Dedifferentiated amniotic fluid mesenchymal stem cell (primary cell): ENCODE measurements at regions not wholly inside any gene's neighbourhood (a gene's known extent, or its start where the extent isn't known, plus 50 kb on each side); places are given as distances from the start of the nearest gene placed in this dataset.
"Not testable (repeated sequence)": the region's sequence is repeated elsewhere in the genome, so short reads cannot be mapped to it uniquely, and the experiment has no call there.

Experiments used
- DNase-seq: peaks from one replicate; pipeline ENCODE4 v3.0.0-alpha.2; 2016; ENCODE audit errors: extremely low spot score

GRCh38 chr2:143873886-143874285, 646.0 kb downstream of the ZEB2 start:
- DNase-seq = no peak

DNA sequence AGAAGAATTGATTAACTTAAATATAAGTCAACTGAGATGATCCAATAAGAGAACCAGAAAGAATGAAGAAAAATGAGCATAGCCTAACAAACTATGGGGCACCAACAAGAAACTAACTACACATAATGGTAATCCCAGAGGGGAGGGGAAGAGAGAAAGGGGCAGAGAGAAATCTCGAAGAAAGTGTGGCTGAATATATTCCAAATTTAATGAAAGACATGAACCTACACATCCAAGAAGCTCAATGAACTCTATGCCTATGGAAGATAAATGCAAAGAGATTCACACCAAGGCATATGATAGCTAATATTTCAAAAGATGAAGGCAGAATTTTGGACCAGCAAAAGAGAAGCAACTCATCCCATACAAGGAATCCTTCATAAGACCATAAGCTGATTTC, 649.2 kb downstream of the ZEB2 start:
- no peak for DNase-seq

DNA sequence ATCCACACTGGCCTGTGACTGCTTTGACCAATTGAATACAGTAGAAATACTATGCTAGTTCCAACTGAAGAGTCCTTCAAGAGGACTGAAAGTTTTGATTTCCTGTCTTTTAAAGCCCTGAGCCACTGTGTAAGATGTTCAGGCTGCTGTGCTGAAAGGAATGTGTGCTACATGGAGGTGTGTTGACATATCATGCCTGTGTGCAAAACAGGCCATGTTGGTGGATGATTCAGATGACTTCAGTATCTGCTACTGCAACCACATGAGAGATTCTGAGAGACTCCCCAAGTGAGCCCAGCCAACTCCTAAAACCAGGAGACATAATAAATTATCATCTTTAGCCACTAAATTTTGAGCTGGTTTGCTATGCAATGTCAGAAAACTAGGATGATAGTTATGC, 662.9 kb downstream of the ZEB2 start:
- no peak for DNase-seq

- DNase-seq = no peak
These were observed 667.2 kb downstream of the ZEB2 start for GRCh38 chr2:143852759-143853158.

DNA sequence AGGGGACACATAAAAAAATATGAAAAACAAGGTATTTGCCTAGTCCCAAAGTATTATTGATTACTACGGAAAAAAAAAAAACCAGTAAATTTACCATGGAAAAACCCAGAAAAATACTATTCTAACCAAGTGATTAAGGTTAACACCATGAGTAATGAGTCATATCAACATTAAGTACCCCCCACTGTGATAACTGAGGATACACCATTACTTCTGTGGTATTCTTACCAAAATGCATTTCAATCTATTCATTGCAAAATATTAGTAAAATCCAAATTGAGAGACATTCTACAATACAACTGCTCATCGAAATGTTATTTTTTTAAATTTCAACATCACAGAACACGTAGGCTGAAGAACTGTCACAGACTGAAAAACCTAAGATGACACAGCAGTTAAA, 669.8 kb downstream of the ZEB2 start:
- no peak for DNase-seq

GRCh38 chr2:143847257-143847656, 672.7 kb downstream of the ZEB2 start:
- DNase-seq = no peak

DNA sequence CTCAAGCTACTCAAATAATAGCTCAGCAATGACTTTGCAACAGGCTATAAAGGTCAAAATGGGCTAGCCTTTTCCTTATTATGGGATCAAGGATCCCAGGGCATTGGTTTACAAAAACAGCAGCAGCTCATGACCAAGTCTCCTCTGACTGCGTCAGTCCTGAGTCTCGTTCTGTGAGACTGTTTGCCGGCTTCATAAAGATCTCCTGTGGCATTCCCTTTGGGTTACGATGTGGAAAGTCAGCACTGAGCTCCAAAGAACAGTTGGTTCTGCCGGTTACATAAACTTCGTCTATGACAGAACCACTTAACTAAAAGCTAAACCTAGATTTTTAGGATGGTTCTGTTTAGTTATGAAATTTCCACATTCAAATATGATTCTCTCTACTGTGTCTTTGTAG, 674.9 kb downstream of the ZEB2 start:
- no peak for DNase-seq

- no peak for DNase-seq
These were observed 676.2 kb downstream of the ZEB2 start for GRCh38 chr2:143843686-143844085.

DNA sequence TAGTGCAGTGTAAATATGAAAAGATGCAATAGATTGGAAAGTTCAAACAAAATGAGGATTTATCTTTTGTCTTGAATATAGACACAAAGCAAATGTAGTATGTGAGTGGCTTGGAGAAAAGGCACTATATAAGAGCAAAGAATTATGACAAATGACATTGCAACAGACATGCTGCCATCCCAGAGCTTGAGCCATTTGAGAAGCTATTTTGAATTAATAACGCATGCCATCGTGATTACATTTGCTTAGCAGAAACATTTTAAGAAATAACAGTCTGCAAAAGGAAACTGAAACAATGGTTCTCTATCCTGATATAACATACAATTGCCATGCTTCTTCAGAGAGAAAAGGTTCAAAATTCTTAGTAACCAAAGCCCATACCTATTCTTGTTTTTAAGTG, 677.1 kb downstream of the ZEB2 start:
- no peak for DNase-seq

GRCh38 chr2:143841935-143842334, 678.0 kb downstream of the ZEB2 start:
- DNase-seq = no peak

DNA sequence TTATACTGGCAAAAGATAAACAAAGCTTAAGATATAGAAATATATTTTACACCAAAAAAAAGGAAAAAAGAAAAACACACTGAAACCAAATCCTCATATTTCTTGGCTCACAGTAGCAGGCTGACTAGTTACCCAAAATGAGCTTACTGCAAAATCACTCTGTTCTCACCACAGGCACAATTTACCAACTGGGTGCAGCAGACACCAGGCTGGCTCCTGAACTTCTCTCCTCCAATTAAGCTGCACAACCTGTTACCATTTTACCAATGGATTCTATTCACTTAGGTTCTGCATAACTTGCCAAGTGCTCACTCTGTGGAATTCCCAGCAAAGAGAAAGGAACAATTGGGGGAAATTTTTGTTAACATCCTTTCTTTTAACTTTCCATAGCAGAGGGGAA, 679.3 kb downstream of the ZEB2 start:
- no peak for DNase-seq

GRCh38 chr2:143840194-143840593, 679.7 kb downstream of the ZEB2 start:
- no peak for DNase-seq

- DNase-seq = no peak
These were observed 680.5 kb downstream of the ZEB2 start for GRCh38 chr2:143839456-143839855.

DNA sequence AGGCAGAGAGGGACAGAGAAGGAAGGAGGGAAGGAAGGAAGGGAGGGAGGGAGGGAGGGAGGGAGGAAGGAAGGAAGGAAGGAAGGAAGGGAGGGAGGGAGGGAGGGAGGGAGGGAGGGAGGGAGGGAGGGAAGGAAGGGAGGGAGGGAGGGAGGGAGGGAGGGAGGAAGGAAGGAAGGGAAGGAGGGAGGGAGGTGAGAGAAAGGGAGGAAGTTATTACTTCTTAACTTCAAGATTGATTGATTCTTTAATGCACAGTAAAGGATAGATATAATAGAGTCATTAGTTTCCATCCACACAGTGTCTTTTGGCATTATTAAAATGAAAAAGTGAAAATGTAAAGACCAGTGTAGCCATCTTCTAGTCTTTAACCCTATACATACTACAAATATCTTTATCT, 682.9 kb downstream of the ZEB2 start:
- not testable (repeated sequence) for DNase-seq

- no peak for DNase-seq
These were observed 684.4 kb downstream of the ZEB2 start for GRCh38 chr2:143835481-143835880.

DNA sequence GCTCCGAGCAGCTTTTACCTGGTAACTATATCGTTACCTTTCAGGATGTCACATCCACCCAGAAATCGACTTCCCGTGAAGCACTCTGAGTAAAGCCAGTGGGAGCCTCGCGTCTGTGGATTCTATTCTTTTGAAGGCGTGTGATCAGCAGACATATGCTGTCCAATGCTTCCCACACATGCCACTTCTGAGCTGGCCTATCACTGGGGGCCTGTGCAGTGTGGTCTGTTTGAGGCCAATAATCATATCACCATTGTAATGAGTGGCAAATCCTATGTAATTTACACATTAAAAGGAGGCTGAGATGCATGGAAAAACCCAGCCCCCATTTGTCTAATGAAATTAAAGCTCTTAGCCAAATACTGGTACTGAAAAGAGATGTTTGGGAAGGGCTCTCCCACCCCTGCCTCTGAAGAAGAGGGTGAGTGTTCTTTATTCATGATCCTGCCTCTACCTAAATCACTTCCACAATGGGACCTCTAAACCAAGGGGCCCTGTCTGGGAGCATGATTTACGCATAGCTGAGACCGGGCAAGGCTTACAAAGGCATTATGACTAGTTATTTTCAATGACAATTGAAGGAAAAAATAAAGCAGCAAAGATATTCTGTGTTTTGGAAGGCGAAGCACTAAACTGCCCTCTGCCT, 686.8 kb downstream of the ZEB2 start:
- DNase-seq = no peak

GRCh38 chr2:143830476-143830875, 689.4 kb downstream of the ZEB2 start:
- no peak for DNase-seq

- DNase-seq = no peak
These were observed 691.0 kb downstream of the ZEB2 start for GRCh38 chr2:143828763-143829537.

DNA sequence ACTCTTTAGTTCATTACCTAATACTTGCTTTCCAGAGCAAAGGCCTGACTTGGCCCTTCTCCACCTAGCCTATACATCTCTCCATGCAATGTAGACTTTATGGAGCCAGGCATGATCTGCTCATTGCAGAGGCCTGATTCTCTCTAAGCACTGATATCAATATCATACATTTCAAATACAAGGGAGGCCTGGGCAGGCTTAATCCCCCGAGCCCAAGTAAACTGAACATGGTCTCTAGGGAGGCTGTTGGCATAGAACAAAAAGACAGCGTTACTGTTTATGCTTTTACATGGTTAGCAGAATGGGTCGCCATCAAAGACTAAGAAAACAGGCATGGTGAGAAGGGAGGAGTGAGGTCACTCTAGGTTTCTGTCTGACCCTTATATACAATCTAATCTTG, 695.1 kb downstream of the ZEB2 start:
- no peak for DNase-seq

DNA sequence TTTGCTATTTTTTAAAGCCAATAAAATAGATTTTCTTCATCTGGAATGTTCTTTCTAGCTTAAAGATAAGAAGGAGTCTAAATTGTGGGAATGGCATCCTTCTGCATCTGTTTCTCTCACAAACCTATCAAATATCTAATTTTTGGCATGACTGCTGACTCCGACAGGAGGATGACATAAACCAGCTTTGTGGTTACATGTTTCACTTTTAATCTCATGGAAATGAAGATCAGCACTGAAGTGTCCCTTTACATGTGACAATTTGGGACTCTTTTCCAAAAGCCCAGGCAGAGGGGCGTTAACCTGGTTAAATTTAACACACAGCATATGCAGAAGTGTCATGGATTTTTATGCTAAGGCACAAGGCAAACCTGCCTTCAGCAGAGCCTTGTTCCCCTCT, 694.7 kb downstream of the ARHGAP15 start:
- DNase-seq = no peak

- DNase-seq = no peak
These were observed 694.1 kb downstream of the ARHGAP15 start for GRCh38 chr2:143823296-143823695.

DNA sequence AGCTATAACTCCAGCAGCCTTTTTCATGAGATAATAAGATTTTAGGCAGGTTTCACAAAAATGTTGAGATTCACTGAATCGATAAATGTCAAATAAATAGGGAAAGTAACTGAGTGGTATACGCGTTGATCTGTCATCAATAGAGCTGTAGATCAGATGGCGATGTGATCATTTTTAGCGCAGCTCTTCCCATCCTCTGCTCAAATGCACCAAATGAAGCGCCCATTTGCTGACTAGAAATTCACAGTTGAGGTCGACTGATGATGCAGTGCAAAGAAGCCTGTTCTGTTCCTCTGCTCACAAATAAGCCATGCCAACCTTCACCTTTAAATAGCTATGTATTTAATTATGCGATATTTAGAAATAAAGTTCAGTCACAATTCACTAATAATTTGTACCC, 693.5 kb downstream of the ARHGAP15 start:
- DNase-seq = no peak

- DNase-seq = no peak
These were observed 690.5 kb downstream of the ARHGAP15 start for GRCh38 chr2:143819764-143820163.
